PFSK-1 (cell line): ENCODE measurements at regions not wholly inside any gene's neighbourhood (a gene's known extent, or its start where the extent isn't known, plus 50 kb on each side); places are given as distances from the start of the nearest gene placed in this dataset.

ENCODE experiments used
- POLR2AphosphoS5 ChIP-seq: IDR thresholded peaks from 2 replicates; pipeline ENCODE4 v1.6.1; 2012; ENCODE audit warnings: low read depth, mild to moderate bottlenecking, control low read depth, low read length, moderate library complexity
- SIN3A ChIP-seq: IDR thresholded peaks from 2 replicates; pipeline ENCODE4 v1.6.1; 2012; ENCODE audit warnings: mild to moderate bottlenecking, low read length, moderate library complexity, borderline replicate concordance; ENCODE audit not compliant: insufficient read depth
- TAF1 ChIP-seq: IDR thresholded peaks from 2 replicates; pipeline ENCODE4 v1.6.1; 2012; ENCODE audit warnings: low read length, control low read depth, borderline replicate concordance; ENCODE audit not compliant: insufficient read depth

GRCh38 chr12:126204326-126204725 is 1139.1 kb downstream of the AACS start:
- TF ChIP-seq TAF1, result no peak
- no peak for TF ChIP-seq SIN3A
- TF ChIP-seq POLR2AphosphoS5, result no peak
